Right ventricle myocardium superior (tissue), 1 donor: ENCODE measurements at regions not wholly inside any gene's neighbourhood (a gene's known extent, or its start where the extent isn't known, plus 50 kb on each side); places are given as distances from the start of the nearest gene placed in this dataset.
"Not testable (repeated sequence)": the region's sequence is repeated elsewhere in the genome, so short reads cannot be mapped to it uniquely, and the experiment has no call there.

Experiments used
- ATAC-seq: fragments of 200-7000 bp; cut with Tn5 transposase; one replicate; pipeline ENCODE4 v1.9.1; 2020; ENCODE audit warnings: mild to moderate bottlenecking; ENCODE audit not compliant: poor library complexity
- DNase-seq: peaks from one replicate; pipeline ENCODE4 v3.0.0-alpha.2; 2020
- intact Hi-C: fragments of 100-400 bp; cut with DNase I; formaldehyde crosslinking; loops from one replicate; pipeline ENCODE4 v1.11.2; 2022
- donor health status: DM: no; HTN: yes; CAD: no; lungs with severe emphysema.

GRCh38 chr7:112648781-112649180, 141.4 kb downstream of the TMEM168 start:
- no peak for DNase-seq
- no peak for ATAC-seq
- intact Hi-C loops, result no loop called here

GRCh38 chr7:112649560-112649959, 140.6 kb downstream of the TMEM168 start:
- ATAC-seq, result no peak
- intact Hi-C loops, result no loop called here
- DNase-seq, result no peak

DNA sequence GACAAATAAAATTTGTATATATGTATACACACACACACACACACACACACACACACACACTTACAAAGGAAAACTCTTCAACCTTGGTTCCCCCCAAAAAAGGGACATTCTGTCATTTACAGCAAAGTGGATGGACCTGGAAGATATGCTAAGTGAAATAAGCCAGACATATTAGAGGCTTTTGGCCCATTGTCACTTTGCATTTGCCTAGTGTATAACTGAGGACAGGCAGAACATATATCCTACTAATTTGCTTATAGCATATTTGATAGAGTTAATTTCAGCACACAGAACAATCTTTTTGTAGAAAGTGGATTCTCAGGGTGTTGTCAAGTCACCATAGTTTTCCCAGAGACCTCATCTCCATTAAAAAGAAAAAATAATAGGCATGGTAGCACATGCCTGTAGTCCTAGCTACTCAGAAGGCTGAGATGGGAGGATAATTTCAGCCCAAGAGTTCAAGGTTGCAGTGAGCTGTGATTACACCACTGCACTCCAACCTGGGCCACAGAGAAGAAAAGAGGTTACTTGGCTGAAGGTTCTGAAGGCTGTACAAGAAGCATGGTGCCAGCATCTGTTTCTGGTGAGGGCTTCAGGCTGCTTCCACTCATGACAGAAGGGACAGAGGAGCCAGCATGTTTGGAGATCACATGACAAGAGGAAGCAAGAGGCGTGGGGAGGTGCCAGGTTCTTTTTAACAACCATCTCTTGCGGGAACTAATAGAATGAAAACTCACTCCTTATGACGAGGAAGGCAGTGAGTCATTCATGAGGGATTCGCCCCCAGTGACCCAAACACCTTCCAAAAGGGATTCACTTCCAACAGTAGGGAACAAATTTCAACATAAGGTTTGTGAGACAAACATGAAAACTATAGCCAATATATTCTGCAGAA, 135.6 kb downstream of the TMEM168 start:
- ATAC-seq (no peak), DNase-seq (no peak)
- intact Hi-C loops, result no loop called here

- ATAC-seq, result peak; percentile 79
- intact Hi-C loops, result no loop called here
- no peak for DNase-seq
Observed at GRCh38 chr7:112665709-112666108, 124.5 kb downstream of the TMEM168 start.

DNA sequence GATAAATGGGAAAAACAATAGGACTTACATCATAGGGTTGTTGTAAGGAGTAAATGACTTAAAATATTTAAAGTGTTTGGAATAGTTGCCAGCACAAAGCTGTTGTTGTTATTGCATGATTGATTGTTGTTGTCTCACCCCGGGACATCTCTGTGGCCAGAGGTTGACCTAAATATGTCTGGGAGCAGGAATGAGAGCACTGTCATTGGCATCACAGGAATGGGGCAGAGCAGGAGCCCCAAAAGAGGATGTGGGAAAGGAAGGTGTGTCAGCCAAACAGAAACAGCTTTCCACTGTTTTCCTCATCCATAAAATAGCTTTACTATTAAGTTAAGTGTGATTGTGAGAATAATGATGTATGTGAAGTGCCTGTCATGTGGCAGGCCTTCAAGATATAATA, 121.6 kb downstream of the TMEM168 start:
- DNase-seq (no peak), ATAC-seq (no peak)
- intact Hi-C loops, result no loop called here

- ATAC-seq, result no peak
- DNase-seq, result no peak
- intact Hi-C loops, result no loop called here
Observed at GRCh38 chr7:112669306-112669705, 120.9 kb downstream of the TMEM168 start.

GRCh38 chr7:112670193-112670592, 120.0 kb downstream of the TMEM168 start:
- DNase-seq, result no peak
- intact Hi-C loops, result no loop called here
- no peak for ATAC-seq

DNA sequence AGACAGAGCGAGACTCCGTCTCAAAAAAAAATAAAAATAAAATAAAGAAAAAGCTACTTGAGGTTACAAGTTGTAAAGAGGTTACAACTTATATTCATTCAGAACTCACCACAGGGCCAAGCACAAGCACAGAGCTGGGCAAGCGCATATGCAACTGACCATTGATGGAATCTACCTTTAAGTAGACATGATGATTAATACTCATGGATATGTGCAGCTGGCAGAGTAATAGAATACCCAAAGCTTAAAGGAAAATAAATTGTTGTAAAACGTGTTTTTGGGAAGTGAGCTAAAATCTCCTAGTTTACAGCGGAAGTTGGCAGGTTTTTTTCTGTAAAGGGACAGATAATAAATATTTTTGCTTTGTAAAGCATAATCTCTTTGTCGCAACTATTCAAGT, 111.6 kb downstream of the TMEM168 start:
- ATAC-seq (no peak), DNase-seq (no peak)
- intact Hi-C loops, result no loop called here

DNA sequence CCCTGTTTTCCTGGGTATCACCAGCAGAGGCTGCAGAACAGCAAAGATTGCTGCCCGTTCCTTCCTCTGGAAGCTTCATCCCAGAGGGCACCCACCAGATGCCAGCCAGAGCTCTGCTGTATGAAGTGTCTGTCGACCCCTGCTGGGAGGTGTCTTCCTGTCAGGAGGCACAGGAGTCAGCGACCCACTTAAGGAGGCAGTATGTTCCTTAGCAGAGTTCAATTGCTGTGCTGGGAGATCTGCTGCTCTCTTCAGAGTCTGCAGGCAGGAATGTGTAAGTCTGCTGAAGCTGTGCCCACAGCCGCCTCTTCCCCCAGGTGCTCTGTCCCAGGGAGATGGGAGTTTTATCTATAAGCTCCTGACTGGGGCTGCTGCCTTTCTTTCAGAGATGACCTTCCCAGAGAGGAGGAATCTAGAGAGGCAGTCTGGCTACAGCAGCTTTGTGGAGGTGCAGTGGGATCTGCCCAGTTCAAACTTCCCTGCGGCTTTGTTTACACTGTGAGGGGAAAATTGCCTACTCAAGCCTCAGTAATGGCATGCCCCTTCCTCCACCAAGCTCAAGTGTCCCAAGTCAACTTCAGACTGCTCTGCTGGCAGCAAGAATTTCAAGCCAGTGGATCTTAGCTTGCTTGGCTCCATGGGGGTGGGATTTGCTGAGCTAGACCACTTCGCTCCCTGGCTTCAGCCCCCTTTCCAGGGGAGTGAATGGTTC, 100.6 kb downstream of the TMEM168 start:
- DNase-seq, ATAC-seq, intact Hi-C loops: not testable (repeated sequence)

DNA sequence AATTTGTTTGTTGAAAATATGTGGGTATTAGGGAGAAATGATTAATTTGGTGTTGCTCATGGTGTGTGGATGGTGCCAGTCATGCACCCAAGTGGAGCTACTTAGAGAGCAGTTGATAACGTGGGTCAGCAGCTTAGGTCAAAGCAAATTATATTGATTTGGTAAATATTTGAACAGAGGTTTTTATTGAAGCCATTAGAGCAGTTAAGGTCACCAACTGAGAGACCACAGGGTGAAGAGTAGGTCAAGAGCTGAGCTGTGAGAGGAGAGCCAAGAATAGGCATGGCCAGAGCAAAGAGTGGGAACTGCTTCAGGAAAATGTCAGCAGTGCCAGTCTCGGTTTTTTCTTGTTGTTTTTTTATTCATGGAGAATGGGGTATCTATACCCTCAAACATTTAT, 97.9 kb downstream of the TMEM168 start:
- intact Hi-C loops, result no loop called here
- DNase-seq (no peak), ATAC-seq (peak; percentile 85)

DNA sequence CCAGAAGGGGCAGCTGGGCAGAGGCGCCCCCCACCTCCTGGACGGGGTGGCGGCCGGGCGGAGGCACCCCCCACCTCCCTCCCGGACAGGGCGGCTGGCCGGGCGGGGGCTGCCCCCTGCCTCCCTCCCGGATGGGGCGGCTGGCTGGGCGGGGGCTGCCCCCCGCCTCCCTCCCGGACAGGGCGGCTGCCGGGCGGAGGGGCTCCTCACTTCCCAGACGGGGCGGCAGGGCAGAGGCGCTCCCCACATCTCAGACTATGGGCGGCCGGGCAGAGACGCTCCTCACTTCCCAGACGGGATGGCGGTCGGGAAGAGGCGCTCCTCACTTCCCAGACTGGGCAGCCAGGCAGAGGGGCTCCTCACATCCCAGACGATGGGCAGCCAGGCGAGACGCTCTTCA, 93.0 kb downstream of the TMEM168 start:
- intact Hi-C loops, DNase-seq, ATAC-seq: not testable (repeated sequence)

DNA sequence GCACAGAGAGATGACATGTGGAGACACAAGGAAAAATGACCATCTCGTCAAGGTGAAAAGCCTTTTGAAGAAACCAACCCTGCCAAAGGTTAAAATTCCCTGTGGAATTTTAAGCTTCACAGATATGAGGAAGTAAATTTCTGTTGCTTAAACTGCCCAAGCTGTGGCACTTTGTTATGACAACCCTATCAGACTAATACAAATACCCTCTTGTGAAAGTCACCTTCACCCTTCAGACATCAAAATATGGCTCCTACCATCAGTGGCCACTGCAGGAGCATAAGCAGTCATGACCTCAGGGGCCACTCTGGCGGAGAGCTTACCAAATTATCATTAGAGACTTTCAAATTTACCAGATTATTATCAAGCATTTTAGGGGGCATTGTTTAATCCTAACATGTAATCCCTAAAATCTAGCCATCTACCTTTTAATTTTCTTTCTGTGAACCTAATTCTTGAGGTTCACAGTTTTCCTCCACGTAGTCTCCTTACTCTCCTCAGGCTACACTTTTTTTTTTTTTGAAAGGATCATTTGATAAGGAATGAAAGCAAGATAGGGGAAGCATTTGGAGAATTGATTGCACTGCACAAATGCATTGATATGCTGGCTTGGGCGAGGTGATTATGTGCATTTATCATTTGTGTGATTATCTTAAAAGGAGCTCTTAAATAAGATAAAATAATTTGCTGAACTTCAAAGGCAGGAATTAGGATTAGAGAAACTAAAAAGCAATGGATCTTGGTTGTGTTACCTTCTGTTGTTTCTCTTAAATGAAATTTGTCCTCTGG, 90.3 kb downstream of the TMEM168 start:
- ATAC-seq, result peak; percentile 89
- intact Hi-C loops, result no loop called here
- DNase-seq, result no peak

DNA sequence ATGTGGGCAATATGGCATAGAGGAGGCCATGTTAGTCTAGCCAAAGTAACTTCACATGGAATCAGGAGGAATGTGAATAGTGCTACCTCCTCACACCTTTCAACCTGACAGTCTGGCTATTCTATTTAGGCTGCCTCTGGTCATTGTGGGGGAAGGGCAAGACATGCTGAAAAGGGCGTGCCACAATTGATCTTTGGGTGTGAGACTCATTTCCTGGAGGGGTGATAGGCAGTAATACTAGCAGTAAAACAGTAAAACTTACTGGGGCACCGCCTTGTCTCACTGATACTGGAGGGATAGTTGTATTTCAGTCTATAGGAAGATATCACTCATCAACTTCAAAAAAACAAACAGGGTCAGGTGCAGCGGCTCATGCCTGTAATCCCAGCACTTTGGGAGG, 88.7 kb downstream of the TMEM168 start:
- intact Hi-C loops, result no loop called here
- DNase-seq (no peak), ATAC-seq (no peak)

GRCh38 chr7:112707655-112708054, 82.5 kb downstream of the TMEM168 start:
- ATAC-seq (no peak), DNase-seq (no peak)
- intact Hi-C loops, result no loop called here

DNA sequence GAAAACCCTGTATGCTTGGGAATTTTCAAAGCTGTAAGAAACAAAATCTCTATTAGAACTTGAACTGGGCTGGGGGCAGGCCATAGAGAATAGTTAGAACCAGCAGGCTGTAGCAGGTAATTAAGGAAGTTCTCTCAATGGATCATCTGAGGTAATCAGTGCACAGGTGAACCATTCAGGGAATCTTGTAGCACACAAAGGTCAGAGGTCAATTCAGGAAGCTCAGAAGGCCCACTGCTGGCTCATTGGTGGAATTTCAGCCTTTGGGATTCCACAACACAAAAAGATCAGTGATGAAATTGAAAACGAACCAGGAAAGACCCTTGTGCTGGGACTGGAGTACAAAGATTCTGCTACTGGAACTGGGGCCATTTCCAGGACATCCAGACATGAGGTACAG, 82.0 kb downstream of the TMEM168 start:
- DNase-seq (no peak), ATAC-seq (no peak)
- intact Hi-C loops, result no loop called here
